Bronchial epithelial cell (primary cell): ENCODE measurements at regions not wholly inside any gene's neighbourhood (a gene's known extent, or its start where the extent isn't known, plus 50 kb on each side); places are given as distances from the start of the nearest gene placed in this dataset.

ENCODE experiments used
- DNase-seq: peaks from one replicate; pipeline ENCODE4 v3.0.0-alpha.2; 2010; ENCODE audit warnings: low read depth
- FAIRE-seq: peaks from 2 replicates; lab custom pipeline; 2011; peaks lifted over from hg19 to GRCh38; lab: Jason Lieb, UNC
- H3K27me3 ChIP-seq: 2 replicates; pipeline ENCODE4 v1.5.1; 2011; ENCODE audit warnings: low read length; ENCODE audit not compliant: control insufficient read depth, insufficient read depth
- H3K36me3 ChIP-seq: 2 replicates; pipeline ENCODE4 v1.5.1; 2011; ENCODE audit warnings: low read length; ENCODE audit not compliant: control insufficient read depth, insufficient read depth
- H3K4me3 ChIP-seq: 2 replicates; pipeline ENCODE4 v1.5.1; 2011; ENCODE audit warnings: mild to moderate bottlenecking, low read depth, low read length, control low read depth
- TF ChIP-seq, protein P1 (sequence below): IDR thresholded peaks from 2 replicates; pipeline ENCODE4 v1.5.1; 2011; ENCODE audit warnings: mild to moderate bottlenecking, moderate library complexity, low read length, control low read depth, inconsistent platforms; ENCODE audit not compliant: insufficient read depth, severe bottlenecking

- FAIRE-seq (no peak), DNase-seq (no peak)
- no peaks in the 10 kb centered on the region for H3K36me3 ChIP-seq
- no peak overlapping the region for H3K4me3 ChIP-seq
- no peaks in the 10 kb centered on the region for H3K27me3 ChIP-seq
- TF ChIP-seq, protein P1, sequence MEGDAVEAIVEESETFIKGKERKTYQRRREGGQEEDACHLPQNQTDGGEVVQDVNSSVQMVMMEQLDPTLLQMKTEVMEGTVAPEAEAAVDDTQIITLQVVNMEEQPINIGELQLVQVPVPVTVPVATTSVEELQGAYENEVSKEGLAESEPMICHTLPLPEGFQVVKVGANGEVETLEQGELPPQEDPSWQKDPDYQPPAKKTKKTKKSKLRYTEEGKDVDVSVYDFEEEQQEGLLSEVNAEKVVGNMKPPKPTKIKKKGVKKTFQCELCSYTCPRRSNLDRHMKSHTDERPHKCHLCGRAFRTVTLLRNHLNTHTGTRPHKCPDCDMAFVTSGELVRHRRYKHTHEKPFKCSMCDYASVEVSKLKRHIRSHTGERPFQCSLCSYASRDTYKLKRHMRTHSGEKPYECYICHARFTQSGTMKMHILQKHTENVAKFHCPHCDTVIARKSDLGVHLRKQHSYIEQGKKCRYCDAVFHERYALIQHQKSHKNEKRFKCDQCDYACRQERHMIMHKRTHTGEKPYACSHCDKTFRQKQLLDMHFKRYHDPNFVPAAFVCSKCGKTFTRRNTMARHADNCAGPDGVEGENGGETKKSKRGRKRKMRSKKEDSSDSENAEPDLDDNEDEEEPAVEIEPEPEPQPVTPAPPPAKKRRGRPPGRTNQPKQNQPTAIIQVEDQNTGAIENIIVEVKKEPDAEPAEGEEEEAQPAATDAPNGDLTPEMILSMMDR = no peak
These were observed 706.9 kb upstream of the STXBP6 start for GRCh38 chr14:25756876-25757275.

- FAIRE-seq (no peak), DNase-seq (no peak)
- Histone ChIP-seq H3K4me3 (no peak overlapping the region), H3K36me3 (no peaks in the 10 kb centered on the region), H3K27me3 (no peaks in the 10 kb centered on the region)
- TF ChIP-seq, protein P1 = no peak
These were observed 703.2 kb upstream of the STXBP6 start for GRCh38 chr14:25753130-25753529.

GRCh38 chr14:25750436-25750835 lies 700.5 kb upstream of the STXBP6 start:
- DNase-seq (no peak), FAIRE-seq (no peak)
- H3K27me3 ChIP-seq = no peaks in the 10 kb centered on the region
- TF ChIP-seq, protein P1 = no peak
- no peaks in the 10 kb centered on the region for H3K36me3 ChIP-seq
- H3K4me3 ChIP-seq = no peak overlapping the region
